Psoas muscle (tissue), 7 donors: ENCODE measurements at regions not wholly inside any gene's neighbourhood (a gene's known extent, or its start where the extent isn't known, plus 50 kb on each side); places are given as distances from the start of the nearest gene placed in this dataset.

Experiments
- ATAC-seq, 4 donors: fragments of 200-7000 bp; cut with Tn5 transposase; one replicate each; pipeline ENCODE4 v1.9.1; 2020; ENCODE audit warnings: moderate library complexity in 3 of 4, mild to moderate bottlenecking in 2 of 4
- DNase-seq, 2 donors: peaks; one replicate each; pipeline ENCODE4 v3.0.0-alpha.2; 2020
- H3K27ac ChIP-seq: fragments of 200-600 bp; one replicate; pipeline ENCODE4 v1.8.0; 2022
- H3K27me3 ChIP-seq, 3 donors: fragments of 200-600 bp in 1 of 3; one replicate each; pipeline versions ENCODE4 v1.6.1 to v1.8.0; 2013 to 2022; ENCODE audit warnings: low read length in 2 of 3, mild to moderate bottlenecking in 2 of 3, moderate library complexity in 1 of 3; ENCODE audit not compliant: insufficient read depth in 3 of 3
- H3K36me3 ChIP-seq, 2 donors: fragments of 200-600 bp in 1 of 2; one replicate each; pipeline versions ENCODE4 v1.6.1 to v1.8.0; 2013 to 2022; ENCODE audit warnings: low read depth in 1 of 2, mild to moderate bottlenecking in 1 of 2, moderate library complexity in 1 of 2; ENCODE audit not compliant: insufficient read depth in 1 of 2
- H3K4me1 ChIP-seq: fragments of 200-600 bp; one replicate; pipeline ENCODE4 v1.8.0; 2022
- H3K4me3 ChIP-seq: fragments of 200-600 bp; one replicate; pipeline ENCODE4 v1.8.0; 2022; ENCODE audit warnings: mild to moderate bottlenecking
- H3K9me3 ChIP-seq: fragments of 200-600 bp; one replicate; pipeline ENCODE4 v1.8.0; 2022
- WGBS, 3 donors: extraction: QIAGEN DNeasy Blood & Tissue Kit; methylation state at CpG; one replicate each; pipeline versions ENCODE4 v1.1.6 to v1.1.7; 2013; 5-methylcytosine and 5-hydroxymethylcytosine counted together
- intact Hi-C, 2 donors: fragments of 100-400 bp; cut with DNase I; formaldehyde crosslinking; loops; one replicate each; pipeline versions ENCODE4 v1.11.0 to v1.14.2; 2022
- TF ChIP-seq, protein P1 (sequence below): fragments of 200-600 bp; IDR thresholded peaks from one replicate; pipeline ENCODE4 v1.8.0; 2022; ENCODE audit warnings: antibody characterized with exemption
- donor health status: healthy with polysubstance abuse.
- donor health status: DM: no; HTN: no; CAD: no; lungs with moderate emphysema.
- donor health status: Bipolar disorder and iron deficiency.
- donor health status: healthy.
- donor health status: DM: yes; HTN: yes; CAD: no.
- donor health status: DM: no; HTN: no; CAD: no.
- donor health status: DM: yes; HTN: yes; CAD: no.

DNA sequence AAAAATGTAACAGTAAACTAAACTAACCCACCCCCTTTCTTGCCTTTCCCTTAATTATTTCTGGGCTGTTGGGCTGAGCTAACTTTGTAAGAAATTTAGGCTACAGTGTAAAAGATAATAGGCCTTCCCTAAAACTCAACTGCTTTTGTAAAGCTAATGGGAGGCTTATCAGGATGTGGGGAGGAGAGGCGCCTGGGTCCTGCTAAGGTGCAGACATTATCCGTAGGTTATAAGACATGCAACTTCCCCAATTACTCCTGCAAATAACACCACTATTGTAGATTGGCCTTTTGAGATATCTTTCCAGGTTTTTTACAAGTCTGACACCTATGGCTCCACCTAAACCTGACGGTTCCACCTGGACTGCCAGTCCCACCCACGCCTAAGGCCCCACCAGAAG is 88.3 kb downstream of the NPAP1 start:
- no peak overlapping the region for H3K27ac ChIP-seq
- H3K4me3 ChIP-seq: no peak overlapping the region
- no peaks in the 10 kb centered on the region for H3K27me3 ChIP-seq
- ATAC-seq (no peak), DNase-seq (no peak)
- TF ChIP-seq, protein P1, sequence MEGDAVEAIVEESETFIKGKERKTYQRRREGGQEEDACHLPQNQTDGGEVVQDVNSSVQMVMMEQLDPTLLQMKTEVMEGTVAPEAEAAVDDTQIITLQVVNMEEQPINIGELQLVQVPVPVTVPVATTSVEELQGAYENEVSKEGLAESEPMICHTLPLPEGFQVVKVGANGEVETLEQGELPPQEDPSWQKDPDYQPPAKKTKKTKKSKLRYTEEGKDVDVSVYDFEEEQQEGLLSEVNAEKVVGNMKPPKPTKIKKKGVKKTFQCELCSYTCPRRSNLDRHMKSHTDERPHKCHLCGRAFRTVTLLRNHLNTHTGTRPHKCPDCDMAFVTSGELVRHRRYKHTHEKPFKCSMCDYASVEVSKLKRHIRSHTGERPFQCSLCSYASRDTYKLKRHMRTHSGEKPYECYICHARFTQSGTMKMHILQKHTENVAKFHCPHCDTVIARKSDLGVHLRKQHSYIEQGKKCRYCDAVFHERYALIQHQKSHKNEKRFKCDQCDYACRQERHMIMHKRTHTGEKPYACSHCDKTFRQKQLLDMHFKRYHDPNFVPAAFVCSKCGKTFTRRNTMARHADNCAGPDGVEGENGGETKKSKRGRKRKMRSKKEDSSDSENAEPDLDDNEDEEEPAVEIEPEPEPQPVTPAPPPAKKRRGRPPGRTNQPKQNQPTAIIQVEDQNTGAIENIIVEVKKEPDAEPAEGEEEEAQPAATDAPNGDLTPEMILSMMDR: no peak
- no peaks in the 10 kb centered on the region for H3K4me1 ChIP-seq
- H3K9me3 ChIP-seq: no peaks in the 10 kb centered on the region
- 60 to 76% (median 67%) methylated on average over 4 of the region's 4 CpGs for WGBS, 3 donors
- intact Hi-C loops: no loop called here
- no peaks in the 10 kb centered on the region for H3K36me3 ChIP-seq

DNA sequence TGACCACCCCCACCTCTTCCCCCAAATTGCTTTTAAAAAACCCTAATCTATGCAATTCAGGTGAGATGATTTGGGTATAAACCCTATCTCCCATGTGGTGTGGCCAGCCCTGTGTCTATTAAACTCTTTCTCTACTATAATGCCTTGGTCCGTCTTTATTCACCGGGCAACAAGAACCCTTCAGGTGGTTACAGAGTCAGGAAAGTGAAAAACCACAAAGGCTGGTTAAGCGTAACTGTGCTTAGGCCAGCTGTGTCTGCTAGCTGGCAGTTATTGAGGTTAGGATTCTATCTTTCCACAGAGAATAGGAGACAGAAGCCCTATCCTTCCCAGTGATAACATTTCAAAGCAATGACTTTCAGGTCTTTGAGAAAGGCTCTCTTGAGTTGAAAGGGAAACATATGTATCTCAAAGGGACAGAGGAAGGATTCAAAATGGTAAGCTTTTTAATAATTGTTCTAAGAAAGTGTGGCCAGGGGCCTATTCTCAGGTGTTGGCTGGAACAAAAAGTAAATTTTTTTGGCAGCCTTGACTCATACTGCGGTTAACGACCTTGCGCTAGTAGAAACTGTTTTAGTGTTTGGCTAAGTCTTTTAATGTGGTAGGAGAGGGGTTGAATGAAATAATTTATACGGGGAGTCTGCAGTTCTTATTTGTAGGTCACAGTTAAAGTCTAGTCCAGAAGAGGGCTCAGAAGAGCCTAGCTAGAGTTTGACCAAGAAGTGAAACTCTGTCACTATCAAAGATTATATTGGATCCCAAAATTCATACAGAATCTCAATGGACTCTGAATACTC is 89.0 kb downstream of the NPAP1 start:
- Histone ChIP-seq H3K27ac (no peak overlapping the region), H3K27me3 (no peaks in the 10 kb centered on the region), H3K36me3 (no peaks in the 10 kb centered on the region), H3K4me1 (no peaks in the 10 kb centered on the region), H3K9me3 (no peaks in the 10 kb centered on the region), H3K4me3 (no peak overlapping the region)
- intact Hi-C loops: no loop called here
- WGBS, 3 donors: 77 to 88% (median 87%) methylated on average over 7 of the region's 7 CpGs
- TF ChIP-seq, protein P1: no peak
- no peak for ATAC-seq
- DNase-seq: no peak

DNA sequence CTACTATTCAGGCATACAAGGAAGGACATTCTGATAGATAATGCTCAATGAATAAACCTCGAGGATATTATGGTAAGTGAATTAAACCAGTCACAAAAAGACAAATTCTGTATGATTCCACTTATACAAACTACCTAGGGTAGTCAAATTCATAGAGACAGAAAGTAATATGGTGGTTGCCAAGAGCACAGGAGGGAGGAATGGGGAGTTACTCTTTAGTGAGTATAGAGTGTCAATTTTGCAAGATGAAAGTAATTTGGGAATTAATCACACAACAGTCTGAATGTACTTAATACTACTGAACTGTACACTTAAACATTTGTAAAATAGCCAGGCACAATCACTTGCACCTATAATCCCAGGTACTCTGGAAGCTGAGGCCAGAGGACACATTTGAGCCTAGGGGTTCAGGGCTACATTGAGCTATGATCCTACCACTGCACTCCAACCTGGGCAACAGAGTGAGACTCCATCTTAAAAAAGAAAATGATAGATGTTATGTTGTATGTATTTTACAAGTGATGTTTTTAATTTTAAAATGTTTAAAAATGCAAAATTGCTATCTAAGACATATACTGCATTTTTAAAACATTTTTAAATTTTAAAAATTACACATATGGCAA is 91.0 kb downstream of the NPAP1 start:
- no peaks in the 10 kb centered on the region for H3K4me1 ChIP-seq
- no peaks in the 10 kb centered on the region for H3K36me3 ChIP-seq
- DNase-seq (no peak), ATAC-seq (no peak)
- no peak overlapping the region for H3K4me3 ChIP-seq
- no peaks in the 10 kb centered on the region for H3K9me3 ChIP-seq
- peaks cover 0 to 1% (median 0%) of the 10 kb centered on the region in 3 donors for H3K27me3 ChIP-seq
- 54 to 61% (median 61%) methylated on average over 1 of the region's 1 CpG for WGBS, 3 donors
- TF ChIP-seq, protein P1: no peak
- H3K27ac ChIP-seq: no peak overlapping the region
- intact Hi-C loops: no loop called here

DNA sequence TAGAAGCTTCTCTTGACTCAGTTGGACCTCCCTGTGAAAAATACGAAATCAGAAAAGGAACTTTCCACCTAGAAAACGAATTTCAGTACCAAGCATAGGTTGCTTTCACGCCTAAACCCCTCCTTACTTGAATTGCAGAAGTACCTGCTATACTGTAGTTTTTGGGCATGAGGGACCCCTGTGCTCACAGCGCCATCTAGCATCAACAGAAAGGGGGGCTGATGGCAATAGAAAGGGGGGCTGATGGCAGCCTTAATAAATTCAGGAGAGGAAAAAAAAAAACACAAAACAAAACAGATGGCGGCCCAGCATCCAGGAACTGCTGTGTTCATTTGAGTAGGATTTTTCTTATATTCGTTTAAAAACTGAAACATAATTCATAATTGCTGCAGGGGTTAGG is 96.7 kb downstream of the NPAP1 start:
- DNase-seq (no peak), ATAC-seq (no peak)
- 23 to 31% (median 25%) methylated on average over 6 of the region's 6 CpGs for WGBS, 3 donors
- TF ChIP-seq, protein P1: no peak
- Histone ChIP-seq H3K9me3 (peaks cover 2% of the 10 kb centered on the region), H3K4me1 (no peaks in the 10 kb centered on the region), H3K27me3 (peaks cover 0 to 6% (median 4%) of the 10 kb centered on the region in 3 donors), H3K4me3 (peak overlapping the region; percentile 66), H3K27ac (no peak overlapping the region), H3K36me3 (no peaks in the 10 kb centered on the region)
- intact Hi-C loops: no loop called here
